Glomerular endothelial cell (primary cell): ENCODE measurements at regions not wholly inside any gene's neighbourhood (a gene's known extent, or its start where the extent isn't known, plus 50 kb on each side); places are given as distances from the start of the nearest gene placed in this dataset.

Experiments used
- DNase-seq: peaks from one replicate; pipeline ENCODE4 v3.0.0-alpha.2; 2011; ENCODE audit warnings: low read depth, low spot score; ENCODE audit errors: extremely low read depth

DNA sequence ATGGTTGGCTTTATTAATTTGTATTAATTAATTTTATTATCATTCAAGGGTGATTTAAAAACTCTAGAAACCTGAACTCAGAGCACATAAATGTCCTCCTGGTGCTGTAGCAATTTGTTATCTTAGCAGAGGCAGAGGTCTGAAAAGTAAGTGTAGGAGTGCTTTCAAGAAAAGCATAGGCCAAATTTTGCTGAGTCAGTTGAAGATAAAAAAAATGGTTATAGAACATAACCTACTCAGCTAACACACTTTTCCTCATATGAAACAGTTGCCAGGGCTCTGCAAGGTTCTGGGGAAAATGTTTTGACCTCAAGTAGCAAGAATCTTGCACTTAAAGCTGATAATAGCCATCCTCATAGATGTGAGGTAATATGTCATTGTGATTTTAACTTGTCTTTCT lies 53.5 kb upstream of the CHODL start:
- DNase-seq, result no peak

GRCh38 chr21:18178509-18178908 lies 66.1 kb upstream of the CHODL start:
- no peak for DNase-seq

DNA sequence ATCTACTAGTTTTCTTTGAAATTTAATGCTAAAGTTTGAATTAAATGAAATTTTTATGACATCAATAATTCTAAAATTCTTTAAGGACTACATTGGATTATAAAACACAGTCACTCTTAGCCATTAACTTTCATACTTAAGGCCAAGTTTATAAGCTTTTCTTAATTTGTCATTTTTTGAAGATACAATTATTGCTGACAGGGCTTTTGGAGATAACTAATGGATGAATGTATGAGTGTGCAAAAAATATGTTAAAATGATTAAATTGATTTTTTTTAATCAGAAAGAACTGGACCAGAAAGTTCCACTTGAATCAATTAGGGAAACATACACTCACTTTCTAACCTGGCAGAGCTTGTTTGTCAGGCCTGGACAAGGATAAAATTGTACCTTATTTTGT lies 70.3 kb upstream of the CHODL start:
- no peak for DNase-seq

DNA sequence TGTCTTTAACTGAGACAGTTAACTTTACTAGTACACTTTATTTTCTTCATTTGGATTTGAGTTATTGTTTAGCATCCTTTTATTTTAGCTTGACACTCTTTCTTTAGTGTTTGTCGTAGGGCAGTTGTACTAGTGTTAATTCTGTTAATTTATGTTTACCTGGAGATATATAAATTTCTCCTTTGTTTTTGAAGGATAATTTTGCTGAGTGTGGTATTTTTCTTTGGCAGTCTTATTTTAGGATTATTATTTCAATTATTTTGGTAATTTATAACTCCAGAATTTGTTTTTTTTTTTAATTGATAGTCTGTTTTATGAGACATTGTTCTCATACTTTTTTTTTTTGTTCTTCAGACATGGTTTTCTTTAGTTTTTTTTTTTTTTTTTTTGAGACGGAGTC lies 73.8 kb upstream of the CHODL start:
- no peak for DNase-seq

DNA sequence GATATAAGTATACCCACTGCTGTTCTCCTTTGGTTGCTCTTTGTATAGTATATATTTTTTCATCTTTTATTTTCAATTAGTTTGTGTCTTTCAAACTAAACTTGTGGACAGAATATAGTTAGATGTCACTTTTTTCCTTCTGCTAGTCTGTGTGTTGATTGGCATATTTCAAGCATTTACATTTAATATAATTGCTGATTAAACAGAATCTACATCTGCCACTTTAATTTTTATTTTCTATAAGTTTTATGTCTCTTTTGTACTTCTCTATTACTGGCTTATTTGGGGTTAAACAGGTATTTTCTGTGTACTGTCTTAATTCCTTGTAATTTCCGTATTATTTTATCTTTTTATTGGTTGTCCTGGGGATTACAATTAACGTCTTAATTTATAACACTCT lies 74.4 kb upstream of the CHODL start:
- no peak for DNase-seq

GRCh38 chr21:18168108-18168507 lies 76.5 kb upstream of the CHODL start:
- DNase-seq, result no peak

DNA sequence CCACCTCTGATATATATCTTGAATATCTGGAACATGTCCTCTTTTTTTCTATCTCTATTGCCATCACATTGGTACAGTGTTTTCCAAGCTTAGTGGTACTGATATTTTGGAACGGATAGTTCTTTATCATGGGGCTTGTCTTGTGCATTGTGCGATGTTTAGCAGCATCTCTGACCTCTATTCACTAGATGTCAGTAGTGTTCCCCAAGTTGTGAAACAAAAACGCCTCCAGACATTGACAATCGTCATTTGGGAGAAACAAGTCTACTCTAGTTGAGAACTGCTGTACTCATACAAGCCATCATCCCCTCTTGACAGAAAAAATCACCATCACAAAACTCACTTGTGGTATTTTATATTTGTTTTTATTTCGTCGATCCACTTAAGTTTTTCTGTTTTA lies 79.7 kb upstream of the CHODL start:
- DNase-seq, result no peak

DNA sequence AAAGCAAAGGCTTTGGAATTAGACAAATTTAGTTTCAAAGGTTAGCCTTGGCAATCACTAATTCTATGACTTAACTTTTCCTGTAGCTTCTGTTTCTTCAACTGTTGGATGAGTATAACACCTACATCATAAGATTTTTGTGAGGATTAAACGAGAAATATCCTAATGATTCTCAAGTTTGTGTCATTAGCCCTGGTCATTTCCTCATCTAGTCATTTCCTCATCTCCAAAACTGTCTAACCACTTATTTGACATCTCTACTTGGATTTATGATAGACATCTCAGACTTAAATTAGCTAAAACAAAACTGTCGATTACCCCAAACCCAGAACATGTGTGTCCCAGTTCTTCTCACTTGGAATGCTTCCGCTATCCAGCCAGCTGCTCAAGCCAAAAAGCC lies 80.2 kb upstream of the CHODL start:
- DNase-seq, result no peak

DNA sequence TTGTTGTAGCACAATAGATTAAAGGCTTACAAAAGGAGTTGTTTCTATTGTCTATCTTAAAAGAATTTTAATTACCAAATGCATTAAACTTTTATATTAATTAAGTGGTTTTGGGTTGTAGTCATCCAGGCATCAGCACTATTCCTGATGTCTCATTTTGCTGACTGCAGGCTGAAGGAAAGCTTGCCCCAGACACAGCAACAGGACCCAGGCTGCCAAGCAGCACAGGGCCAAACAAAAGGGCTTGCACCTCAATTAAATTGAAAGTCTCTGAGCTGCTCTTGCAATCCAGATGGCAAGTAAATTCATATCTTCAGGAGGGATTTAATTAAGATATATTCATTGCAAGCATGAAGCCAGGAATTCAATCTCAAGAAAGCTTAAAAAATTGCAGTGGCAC lies 80.7 kb upstream of the CHODL start:
- DNase-seq, result no peak

DNA sequence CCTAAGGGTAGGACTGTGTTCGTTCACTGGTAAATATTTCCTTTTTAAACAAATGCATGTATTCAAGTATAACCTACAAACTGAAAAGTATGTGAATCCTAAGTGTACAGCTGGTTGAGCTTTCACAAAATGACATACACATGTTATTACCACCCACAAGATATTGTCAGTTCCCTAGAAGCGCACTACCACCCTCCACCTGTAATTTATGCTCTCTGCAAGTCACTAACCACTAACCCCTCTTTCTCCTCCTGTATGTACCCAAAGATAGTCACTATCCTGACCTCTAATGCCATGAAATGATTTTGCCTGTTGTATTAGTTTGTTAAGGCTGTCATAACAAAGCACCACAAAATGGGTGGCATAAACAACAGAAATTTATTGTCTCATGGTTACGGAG lies 82.8 kb upstream of the CHODL start:
- DNase-seq, result no peak

- DNase-seq, result no peak
Observed at GRCh38 chr21:18157406-18157805, 87.2 kb upstream of the CHODL start.

- DNase-seq, result peak; percentile 16
Observed at GRCh38 chr21:18155508-18156193, 89.0 kb upstream of the CHODL start.

GRCh38 chr21:18153063-18153462 lies 91.6 kb upstream of the CHODL start:
- no peak for DNase-seq

DNA sequence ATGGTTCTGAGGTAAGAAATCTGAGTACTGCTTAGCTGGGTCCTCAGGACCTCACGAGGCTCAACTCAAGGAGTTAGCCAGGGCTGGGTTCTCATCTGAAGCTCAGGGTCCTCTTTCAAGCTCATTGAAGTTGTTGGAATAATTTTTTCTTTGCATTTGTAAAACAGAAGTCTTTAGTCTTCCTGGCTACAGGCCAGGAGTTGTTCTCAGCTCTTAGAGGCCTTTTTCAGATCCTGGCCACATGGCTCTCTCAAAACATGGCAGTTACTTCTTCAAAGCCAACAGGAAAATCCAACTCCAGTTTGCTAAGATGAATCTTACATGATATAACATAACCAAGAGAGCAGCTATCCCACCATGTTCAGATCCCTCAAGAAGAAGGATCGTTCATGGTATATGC lies 92.3 kb upstream of the CHODL start:
- DNase-seq, result no peak

GRCh38 chr21:18151046-18151445 lies 93.6 kb upstream of the CHODL start:
- no peak for DNase-seq

GRCh38 chr21:18148401-18148800 lies 96.2 kb upstream of the CHODL start:
- no peak for DNase-seq

DNA sequence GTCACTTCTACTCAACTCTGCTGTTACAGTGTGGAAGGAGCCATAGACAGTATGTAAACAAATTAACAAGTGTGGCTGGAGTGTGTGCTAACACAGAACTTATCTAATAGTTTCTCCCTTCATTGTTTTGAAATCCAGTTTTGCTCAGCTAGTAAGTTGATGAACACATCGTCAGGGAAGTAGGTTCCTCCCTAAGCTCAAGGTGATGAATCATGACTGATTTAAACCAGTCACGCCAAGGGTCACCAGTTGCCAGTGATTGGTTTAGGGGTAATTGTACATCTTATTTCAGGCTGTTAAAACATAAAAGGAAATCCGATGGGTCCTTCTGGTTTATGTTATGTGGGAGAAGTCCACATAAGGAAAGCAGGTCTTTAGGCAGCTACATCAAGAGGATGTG lies 97.0 kb upstream of the CHODL start:
- no peak for DNase-seq

DNA sequence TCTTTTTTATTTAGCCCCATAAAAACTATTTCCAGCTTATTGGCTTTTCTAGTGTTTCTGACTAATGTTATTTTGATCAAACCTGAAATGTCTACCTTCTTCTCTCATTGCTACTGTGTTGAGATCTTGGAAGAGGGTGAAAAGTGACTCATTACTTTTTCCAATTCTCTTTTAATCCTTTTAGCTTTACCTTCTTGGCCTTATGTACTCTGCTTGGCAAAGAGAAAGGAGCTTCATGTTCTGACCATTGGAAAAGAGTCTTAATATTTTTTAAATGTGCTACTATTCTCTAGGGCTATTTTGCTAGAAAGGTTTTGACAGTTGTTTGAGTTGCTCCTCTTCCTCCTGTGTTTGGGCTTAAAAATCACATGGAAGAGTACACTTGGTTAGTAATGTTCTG lies 97.8 kb upstream of the CHODL start:
- DNase-seq, result no peak

DNA sequence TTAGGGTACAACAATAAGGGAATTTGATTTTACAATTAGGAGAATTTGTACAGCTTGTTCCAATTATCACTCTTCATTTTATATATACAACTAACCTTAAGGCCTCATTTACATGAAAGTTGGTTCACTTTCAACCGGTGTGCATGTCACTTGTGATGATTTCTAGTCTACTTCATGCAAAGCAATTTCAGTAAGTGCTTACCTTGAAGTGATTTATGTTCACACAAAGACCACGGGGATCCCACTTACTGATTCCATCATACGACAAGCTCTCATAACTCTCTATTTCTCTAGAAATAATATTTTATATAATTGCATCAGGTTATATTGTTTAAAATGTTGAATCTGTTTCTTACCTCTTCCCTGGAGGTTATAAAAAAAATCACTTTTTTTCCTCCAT lies 100.3 kb upstream of the CHODL start:
- DNase-seq, result no peak

GRCh38 chr21:18142655-18143054 lies 102.0 kb upstream of the CHODL start:
- no peak for DNase-seq

GRCh38 chr21:18138507-18138906 lies 106.1 kb upstream of the CHODL start:
- DNase-seq, result no peak

GRCh38 chr21:18129526-18129925 lies 115.1 kb upstream of the CHODL start:
- DNase-seq, result no peak

- no peak for DNase-seq
Observed at GRCh38 chr21:18118566-18118965, 126.1 kb upstream of the CHODL start.
